Transverse colon (tissue), 3 donors: ENCODE measurements at regions not wholly inside any gene's neighbourhood (a gene's known extent, or its start where the extent isn't known, plus 50 kb on each side); places are given as distances from the start of the nearest gene placed in this dataset.

Experiments
- POLR2A ChIP-seq: fragments of 450-650 bp; IDR thresholded peaks from one replicate; pipeline ENCODE4 v1.6.1; 2016; ENCODE audit warnings: antibody characterized with exemption, mild to moderate bottlenecking, moderate library complexity
- POLR2AphosphoS5 ChIP-seq, 3 donors: sonication (generic); formaldehyde crosslinking; IDR thresholded peaks; one replicate each; pipeline ENCODE4 v1.6.1; 2016; ENCODE audit warnings: antibody characterized with exemption in 3 of 3

DNA sequence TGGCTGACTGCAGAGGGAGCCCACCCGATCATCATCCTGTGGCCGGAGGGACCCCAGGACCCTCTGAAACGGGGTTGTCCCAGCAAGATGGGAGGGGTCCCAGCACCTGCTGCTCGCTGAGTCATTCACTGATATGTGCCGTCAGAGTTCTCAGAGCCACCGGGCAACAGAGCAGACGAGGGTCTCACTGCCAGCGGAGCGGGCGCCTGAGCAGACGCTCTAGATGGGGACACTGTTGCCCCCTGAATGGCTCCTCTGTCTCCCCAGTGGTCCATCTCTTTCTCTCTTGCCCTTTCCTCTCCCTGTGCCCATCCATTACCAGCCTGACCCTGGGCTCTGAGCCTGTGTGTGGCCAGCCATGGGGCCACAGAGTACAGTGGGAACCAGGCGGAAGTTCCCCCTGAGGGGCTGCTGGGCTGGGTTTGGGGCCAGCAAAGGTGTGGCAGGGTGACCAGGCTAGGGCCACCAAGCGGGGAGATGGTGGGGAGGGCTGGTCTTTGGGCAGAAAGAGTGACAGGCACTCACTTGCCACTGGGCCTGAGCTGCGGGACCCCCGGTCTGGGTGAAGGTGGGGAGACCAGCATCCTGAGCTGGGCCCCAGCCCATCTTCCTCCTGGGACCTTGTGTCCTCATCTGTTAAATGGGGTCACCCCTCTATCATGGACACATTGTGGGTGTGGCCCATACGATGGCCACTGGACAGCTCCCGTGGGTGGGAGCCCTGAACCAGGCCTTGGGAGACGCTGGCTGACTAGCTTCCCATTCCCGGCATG is 90.9 kb downstream of the HMX1 start:
- TF ChIP-seq POLR2A (no peak), POLR2AphosphoS5 (IDR thresholded peaks at IDR 0.05) (no peak)
